Neuron (in vitro differentiated cells): ENCODE measurements at regions not wholly inside any gene's neighbourhood (a gene's known extent, or its start where the extent isn't known, plus 50 kb on each side); places are given as distances from the start of the nearest gene placed in this dataset.
"Not testable (repeated sequence)": the region's sequence is repeated elsewhere in the genome, so short reads cannot be mapped to it uniquely, and the experiment has no call there.

Experiments used
- H2AFZ ChIP-seq: one replicate; pipeline ENCODE4 v1.6.1; 2013; ENCODE audit warnings: low read depth, mild to moderate bottlenecking, inconsistent platforms, low read length, moderate library complexity
- H3K27me3 ChIP-seq: one replicate; pipeline ENCODE4 v1.6.1; 2013; ENCODE audit warnings: low read length; ENCODE audit not compliant: insufficient read depth
- H3K36me3 ChIP-seq: one replicate; pipeline ENCODE4 v1.6.1; 2013; ENCODE audit warnings: low read length; ENCODE audit not compliant: insufficient read depth
- H3K4me1 ChIP-seq: one replicate; pipeline ENCODE4 v1.6.1; 2013; ENCODE audit warnings: low read length; ENCODE audit not compliant: insufficient read depth
- H3K4me3 ChIP-seq: 2 replicates; pipeline ENCODE4 v1.5.1; 2013; ENCODE audit warnings: mild to moderate bottlenecking, low read length, moderate library complexity
- H3K9me3 ChIP-seq: one replicate; pipeline ENCODE4 v1.6.1; 2013; ENCODE audit warnings: low read length

DNA sequence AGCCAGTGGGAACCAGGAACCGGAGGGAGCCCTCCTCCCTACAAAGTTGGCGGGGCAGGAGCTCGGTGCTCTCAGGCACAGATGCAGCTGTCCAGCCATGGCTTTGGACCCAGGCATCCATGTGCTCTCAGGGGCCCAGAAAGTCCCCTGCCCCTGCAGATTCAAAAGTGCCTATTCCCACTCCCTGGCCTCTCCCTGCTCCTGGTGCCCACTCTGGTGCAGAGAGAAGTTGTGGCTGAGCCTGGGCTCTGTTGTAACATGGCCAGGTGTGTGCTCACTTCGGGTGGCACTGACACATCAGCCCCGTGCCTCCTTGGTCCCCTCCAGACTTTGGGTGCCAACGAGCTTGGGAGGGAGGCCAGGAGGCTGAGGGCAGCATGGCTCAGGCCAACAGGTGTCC, 315.8 kb upstream of the KYNU start:
- no peaks in the 10 kb centered on the region for H3K36me3 ChIP-seq
- no peaks in the 10 kb centered on the region for H3K9me3 ChIP-seq
- H3K27me3 ChIP-seq, result no peaks in the 10 kb centered on the region
- H3K4me1 ChIP-seq, result peaks cover 10% of the 10 kb centered on the region
- H2AFZ ChIP-seq, result no peak overlapping the region
- H3K4me3 ChIP-seq, result no peak overlapping the region

DNA sequence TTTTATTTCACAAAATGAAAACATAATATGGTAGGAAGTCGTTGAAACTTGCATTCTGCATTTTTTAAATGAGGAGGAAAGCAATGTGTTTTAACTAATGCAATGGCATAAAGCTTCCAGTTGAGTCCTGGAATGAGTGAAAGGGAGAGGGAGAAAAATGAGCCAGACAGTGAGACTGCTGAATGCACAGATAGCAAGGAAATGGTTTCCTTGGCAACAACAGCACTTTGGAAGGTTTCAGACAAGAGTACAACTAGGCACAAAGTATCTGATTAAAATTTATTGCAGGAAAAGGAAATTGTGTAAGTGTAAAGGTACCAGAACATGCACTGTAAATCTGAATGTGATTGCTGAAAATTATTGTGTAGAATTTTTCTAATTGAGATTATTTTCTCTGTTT, 320.1 kb upstream of the KYNU start:
- Histone ChIP-seq H3K4me1 (peaks cover 10% of the 10 kb centered on the region), H2AFZ (no peak overlapping the region), H3K36me3 (no peaks in the 10 kb centered on the region), H3K9me3 (no peaks in the 10 kb centered on the region), H3K4me3 (no peak overlapping the region), H3K27me3 (no peaks in the 10 kb centered on the region)

DNA sequence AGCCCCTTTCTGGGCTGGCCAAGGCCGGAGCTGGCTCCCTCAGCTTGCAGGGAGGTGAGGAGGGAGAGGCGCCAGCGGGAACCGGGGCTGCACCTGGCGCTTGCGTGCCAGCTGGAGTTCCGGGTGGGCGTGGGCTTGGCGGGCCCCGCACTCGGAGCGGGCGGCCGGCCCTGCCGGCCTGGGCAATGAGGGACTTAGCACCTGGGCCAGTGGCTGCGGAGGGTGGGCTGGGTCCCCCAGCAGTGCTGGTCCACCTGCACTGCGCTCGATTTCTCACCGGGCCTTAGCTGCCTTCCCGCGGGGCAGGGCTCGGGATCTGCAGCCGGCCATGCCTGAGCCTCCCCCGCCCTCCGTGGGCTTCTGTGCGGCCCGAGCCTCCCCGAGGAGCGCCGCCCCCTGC, 331.5 kb upstream of the KYNU start:
- not testable (repeated sequence) for H3K36me3 ChIP-seq, H2AFZ ChIP-seq, H3K27me3 ChIP-seq, H3K4me1 ChIP-seq, H3K9me3 ChIP-seq, H3K4me3 ChIP-seq

DNA sequence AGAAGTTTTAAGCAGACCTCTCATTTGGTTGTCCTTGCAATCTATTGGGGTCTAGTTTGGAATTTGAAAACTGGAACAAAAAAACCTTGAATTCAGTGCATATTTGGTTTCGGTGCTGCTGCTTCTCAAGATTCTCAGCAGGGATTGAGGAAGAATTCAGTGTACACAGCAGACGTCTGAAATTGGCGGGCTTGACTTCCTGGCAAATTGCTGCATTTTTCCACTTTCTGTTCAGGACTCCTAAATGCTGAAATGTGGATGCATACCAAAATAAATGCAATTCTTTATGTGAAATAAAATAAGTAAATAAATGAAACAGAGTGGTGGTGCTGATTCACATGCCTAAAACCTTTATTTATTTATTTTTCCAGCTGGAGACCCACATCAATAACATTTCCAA, 332.4 kb upstream of the KYNU start:
- Histone ChIP-seq H2AFZ (no peak overlapping the region), H3K36me3 (no peaks in the 10 kb centered on the region), H3K4me3 (no peak overlapping the region), H3K27me3 (no peaks in the 10 kb centered on the region), H3K9me3 (no peaks in the 10 kb centered on the region), H3K4me1 (no peaks in the 10 kb centered on the region)

DNA sequence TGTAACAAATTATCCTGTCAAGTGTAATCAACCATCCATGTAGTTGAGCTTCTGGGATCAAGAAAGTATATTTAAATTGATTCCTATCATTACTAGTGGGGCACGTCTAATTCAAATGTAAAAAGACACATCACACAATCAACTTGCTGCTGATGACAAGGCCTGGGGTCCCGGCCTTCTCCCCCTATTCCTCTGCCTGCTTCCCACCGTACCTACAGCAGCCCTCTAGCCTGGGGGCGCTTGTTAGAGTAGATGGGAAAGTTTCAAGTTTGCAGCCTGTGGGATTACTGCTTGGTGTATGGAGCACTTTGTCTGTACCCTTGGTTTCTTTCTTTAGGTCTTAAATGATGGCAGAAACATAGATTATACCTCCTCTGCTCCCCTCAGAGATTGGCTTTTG, 333.3 kb upstream of the KYNU start:
- H2AFZ ChIP-seq, result no peak overlapping the region
- no peaks in the 10 kb centered on the region for H3K9me3 ChIP-seq
- no peak overlapping the region for H3K4me3 ChIP-seq
- no peaks in the 10 kb centered on the region for H3K27me3 ChIP-seq
- no peaks in the 10 kb centered on the region for H3K36me3 ChIP-seq
- H3K4me1 ChIP-seq, result no peaks in the 10 kb centered on the region

DNA sequence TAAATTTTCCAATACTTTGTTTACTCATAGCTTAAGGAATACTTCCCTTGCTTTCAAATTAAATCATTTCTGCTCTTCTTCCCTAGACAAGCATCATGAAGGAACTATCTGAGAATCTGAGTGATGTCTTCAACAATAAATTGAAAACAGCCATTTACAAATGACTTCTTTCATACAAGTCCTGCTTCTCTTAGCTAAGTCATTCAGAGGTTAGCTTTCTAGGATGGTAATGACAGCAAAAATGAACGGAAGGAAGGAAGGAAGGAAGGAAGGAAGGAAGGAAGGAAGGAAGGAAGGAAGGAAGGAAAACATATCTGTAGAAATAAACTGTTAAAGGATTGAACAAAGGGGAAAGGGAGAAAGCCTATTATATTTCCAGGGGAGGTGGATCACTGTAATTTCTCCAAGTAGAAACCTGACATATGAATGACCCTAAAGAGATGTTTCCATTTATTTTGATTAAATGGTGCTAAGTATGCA, 335.0 kb upstream of the KYNU start:
- H2AFZ ChIP-seq, result no peak overlapping the region
- H3K9me3 ChIP-seq, result no peaks in the 10 kb centered on the region
- H3K27me3 ChIP-seq, result no peaks in the 10 kb centered on the region
- no peak overlapping the region for H3K4me3 ChIP-seq
- H3K4me1 ChIP-seq, result peaks cover 5% of the 10 kb centered on the region
- H3K36me3 ChIP-seq, result no peaks in the 10 kb centered on the region

DNA sequence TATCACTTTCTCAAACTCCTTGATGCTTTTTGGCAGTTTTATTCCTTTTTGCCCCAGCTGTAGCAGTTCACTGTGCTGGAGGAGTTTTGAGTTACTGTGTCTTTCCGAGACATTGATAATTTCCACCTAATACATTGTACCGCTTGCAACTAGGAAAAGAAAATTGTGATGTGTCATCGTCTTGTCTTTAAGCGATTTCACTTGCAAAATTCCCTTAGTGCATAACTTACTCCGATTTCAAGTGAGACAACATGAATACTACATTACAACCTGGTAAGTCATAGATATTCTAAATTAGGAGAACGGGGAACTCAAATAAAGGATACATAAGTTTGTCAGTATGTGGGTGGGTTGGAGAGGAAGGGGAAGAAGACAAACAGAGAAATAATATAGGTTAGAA, 340.5 kb upstream of the KYNU start:
- no peak overlapping the region for H2AFZ ChIP-seq
- H3K4me1 ChIP-seq, result peaks cover 15% of the 10 kb centered on the region
- H3K27me3 ChIP-seq, result no peaks in the 10 kb centered on the region
- no peaks in the 10 kb centered on the region for H3K36me3 ChIP-seq
- H3K4me3 ChIP-seq, result no peak overlapping the region
- no peaks in the 10 kb centered on the region for H3K9me3 ChIP-seq

DNA sequence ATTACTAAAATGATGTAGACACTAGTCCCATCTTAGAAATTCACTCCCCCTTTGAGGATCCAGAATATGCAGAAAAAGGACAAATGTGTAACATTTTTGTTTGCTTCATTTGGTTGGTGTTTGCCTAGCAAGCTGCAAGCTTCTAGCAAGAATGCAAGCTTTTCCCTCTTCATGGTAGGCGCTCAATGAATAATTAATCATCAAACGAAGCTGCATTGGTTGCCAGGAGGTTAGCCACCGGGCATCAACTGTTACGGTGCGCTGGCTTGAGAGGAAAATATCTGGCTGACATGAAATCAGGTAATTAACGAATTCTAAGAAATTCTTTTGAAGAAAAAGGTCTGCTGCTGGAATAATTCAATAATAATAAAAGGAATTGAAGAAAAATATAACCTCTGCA, 341.0 kb upstream of the KYNU start:
- H3K36me3 ChIP-seq, result no peaks in the 10 kb centered on the region
- H3K4me3 ChIP-seq, result no peak overlapping the region
- no peaks in the 10 kb centered on the region for H3K27me3 ChIP-seq
- no peaks in the 10 kb centered on the region for H3K9me3 ChIP-seq
- no peak overlapping the region for H2AFZ ChIP-seq
- H3K4me1 ChIP-seq, result peaks cover 15% of the 10 kb centered on the region

DNA sequence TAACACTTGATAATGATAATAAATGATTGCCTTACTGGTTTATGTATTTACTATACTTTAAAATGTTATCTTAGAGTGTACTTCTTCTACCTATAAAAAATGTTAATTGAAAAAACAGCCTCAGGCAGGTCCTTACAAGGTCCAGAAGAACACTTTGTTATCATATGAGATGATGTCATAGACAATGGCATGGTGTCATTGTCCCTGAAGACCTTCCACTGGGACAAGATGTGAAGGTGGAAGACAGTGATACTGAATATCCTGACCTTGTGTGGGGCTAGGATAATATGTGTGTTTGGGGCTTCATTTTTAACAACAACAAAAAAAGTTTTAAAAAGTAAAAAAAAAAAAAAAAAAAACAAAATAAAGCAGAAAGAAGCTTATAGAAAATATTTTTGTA, 342.2 kb upstream of the KYNU start:
- Histone ChIP-seq H3K4me3 (no peak overlapping the region), H3K36me3 (no peaks in the 10 kb centered on the region), H2AFZ (no peak overlapping the region), H3K4me1 (peaks cover 15% of the 10 kb centered on the region), H3K27me3 (no peaks in the 10 kb centered on the region), H3K9me3 (no peaks in the 10 kb centered on the region)

DNA sequence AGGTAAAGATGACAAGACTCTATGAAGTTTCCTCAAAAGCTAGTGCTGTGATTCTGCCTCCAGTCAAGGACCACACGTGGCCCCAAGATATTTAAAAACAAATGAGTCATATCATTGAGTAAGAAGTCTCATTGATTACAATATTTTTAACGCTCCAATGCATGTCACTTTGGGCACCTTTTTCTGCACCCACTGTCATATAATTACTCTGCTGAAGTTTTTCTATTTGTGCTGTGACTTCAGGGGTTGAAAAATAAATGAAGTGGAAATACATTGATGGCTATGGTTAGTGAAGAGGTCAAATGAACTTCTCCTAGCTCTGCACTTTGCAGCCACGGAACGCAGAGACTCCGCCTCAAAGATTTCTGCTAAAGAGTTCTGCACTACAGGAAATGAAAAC, 344.3 kb upstream of the KYNU start:
- H2AFZ ChIP-seq, result no peak overlapping the region
- H3K4me1 ChIP-seq, result peaks cover 15% of the 10 kb centered on the region
- H3K4me3 ChIP-seq, result no peak overlapping the region
- no peaks in the 10 kb centered on the region for H3K27me3 ChIP-seq
- H3K36me3 ChIP-seq, result no peaks in the 10 kb centered on the region
- no peaks in the 10 kb centered on the region for H3K9me3 ChIP-seq

DNA sequence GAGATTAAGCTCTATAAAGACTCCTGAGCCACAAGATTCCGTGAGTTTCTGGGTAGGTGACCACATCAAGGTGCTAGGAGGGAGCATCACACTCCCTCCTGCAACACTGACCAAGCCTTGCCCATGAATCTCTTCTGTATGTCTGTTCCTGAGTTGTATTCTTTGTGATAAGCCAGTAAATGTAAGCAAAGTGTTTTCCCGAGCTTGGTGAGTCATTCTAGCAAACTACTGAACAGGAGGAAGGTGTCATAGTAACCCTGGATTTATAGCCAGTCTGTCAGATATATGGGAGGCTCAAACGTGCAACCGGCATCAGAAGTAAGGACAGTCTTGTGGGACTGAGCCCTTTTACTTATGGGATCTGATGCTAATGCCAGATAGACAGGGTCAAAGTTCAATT, 346.1 kb upstream of the KYNU start:
- H3K27me3 ChIP-seq, result no peaks in the 10 kb centered on the region
- H2AFZ ChIP-seq, result no peak overlapping the region
- no peak overlapping the region for H3K4me3 ChIP-seq
- no peaks in the 10 kb centered on the region for H3K36me3 ChIP-seq
- peaks cover 2% of the 10 kb centered on the region for H3K4me1 ChIP-seq
- H3K9me3 ChIP-seq, result no peaks in the 10 kb centered on the region

DNA sequence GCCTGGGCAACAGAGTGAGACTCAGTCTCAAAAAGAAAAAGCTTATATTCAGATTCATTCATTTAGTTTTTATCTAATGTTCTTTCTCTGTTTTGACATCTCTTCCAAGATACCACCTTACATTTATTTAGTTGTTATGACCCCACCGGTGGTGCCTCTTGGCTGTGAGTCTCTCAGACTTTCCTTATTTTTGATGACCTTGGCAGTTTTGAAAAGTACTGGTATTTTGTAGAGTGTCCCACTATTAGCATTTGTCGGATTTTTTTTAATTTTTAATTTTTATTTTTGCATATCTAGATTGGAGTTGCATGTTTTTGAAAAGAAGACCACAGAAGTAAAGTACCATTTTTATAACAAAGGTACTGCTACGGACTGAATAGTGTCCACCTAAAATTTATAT, 351.7 kb upstream of the KYNU start:
- Histone ChIP-seq H3K27me3 (no peaks in the 10 kb centered on the region), H3K4me3 (no peak overlapping the region), H3K36me3 (no peaks in the 10 kb centered on the region), H2AFZ (no peak overlapping the region), H3K9me3 (no peaks in the 10 kb centered on the region), H3K4me1 (no peaks in the 10 kb centered on the region)

DNA sequence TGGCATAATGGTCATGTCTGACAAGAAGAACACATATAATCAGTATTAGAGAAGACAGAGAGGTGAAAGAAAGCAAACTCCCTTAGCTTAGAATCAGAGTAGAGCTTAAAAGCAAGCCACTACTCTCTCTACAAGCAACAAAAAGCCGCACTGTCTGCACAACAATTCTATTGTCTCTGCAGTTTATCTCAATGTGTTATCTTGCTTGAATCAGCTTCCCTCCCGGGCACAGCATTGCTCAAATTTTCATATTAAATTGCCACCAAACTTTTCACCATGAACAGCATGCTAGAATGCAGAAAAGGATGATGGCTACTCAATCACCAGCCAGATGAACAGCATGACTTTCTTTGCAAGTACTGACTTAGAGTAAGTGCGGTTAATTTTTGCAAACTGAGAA, 356.0 kb upstream of the KYNU start:
- no peaks in the 10 kb centered on the region for H3K4me1 ChIP-seq
- H3K36me3 ChIP-seq, result no peaks in the 10 kb centered on the region
- H2AFZ ChIP-seq, result no peak overlapping the region
- H3K9me3 ChIP-seq, result no peaks in the 10 kb centered on the region
- H3K4me3 ChIP-seq, result no peak overlapping the region
- H3K27me3 ChIP-seq, result no peaks in the 10 kb centered on the region

DNA sequence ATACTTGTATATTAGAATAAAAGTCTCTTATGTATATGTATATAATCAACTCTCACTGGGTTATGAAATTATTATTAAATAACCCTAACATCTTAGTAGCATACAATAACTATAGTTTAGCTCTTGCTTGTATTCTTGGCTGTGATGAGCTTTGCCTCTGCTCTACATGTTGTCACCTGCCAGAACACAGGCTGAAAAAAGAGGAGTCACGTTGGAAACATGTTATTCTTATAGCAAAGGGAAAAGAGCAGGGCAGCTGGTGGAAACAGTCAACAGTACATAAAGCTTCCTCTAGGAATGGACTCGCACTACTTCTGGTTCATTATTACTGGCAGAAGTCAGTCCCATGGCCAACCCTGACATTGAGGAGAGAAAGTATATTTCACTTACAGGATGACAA, 362.0 kb upstream of the KYNU start:
- peaks cover 3% of the 10 kb centered on the region for H3K4me1 ChIP-seq
- no peak overlapping the region for H3K4me3 ChIP-seq
- no peak overlapping the region for H2AFZ ChIP-seq
- H3K27me3 ChIP-seq, result no peaks in the 10 kb centered on the region
- no peaks in the 10 kb centered on the region for H3K9me3 ChIP-seq
- H3K36me3 ChIP-seq, result no peaks in the 10 kb centered on the region
